ENCODE measurements at regions not wholly inside any gene's neighbourhood (a gene's known extent, or its start where the extent isn't known, plus 50 kb on each side); places are given as distances from the start of the nearest gene placed in this dataset.

DNA sequence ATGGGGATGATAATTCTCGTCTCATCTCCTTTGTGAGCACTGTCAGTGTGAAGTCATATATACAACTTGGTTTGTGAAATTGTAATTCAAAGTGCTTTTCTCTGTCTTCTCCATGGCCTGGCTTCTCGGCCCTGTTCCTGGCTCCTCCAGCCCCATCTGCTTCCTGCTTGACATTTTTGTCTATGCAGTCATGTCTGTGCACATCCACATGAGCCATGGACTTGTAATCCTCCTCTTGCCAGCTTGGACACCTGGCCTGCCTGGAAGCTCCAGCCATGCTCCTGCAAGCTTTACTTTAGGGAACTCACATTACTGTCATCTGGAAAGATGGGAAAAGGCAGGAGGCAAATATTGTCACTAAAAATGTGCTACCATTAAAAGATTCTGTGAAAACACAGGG, 576.0 kb upstream of the DPP6 start:
- TF ChIP-seq POLR2A (IDR thresholded peaks at IDR 0.05) = no peak
- TF ChIP-seq, protein P1, sequence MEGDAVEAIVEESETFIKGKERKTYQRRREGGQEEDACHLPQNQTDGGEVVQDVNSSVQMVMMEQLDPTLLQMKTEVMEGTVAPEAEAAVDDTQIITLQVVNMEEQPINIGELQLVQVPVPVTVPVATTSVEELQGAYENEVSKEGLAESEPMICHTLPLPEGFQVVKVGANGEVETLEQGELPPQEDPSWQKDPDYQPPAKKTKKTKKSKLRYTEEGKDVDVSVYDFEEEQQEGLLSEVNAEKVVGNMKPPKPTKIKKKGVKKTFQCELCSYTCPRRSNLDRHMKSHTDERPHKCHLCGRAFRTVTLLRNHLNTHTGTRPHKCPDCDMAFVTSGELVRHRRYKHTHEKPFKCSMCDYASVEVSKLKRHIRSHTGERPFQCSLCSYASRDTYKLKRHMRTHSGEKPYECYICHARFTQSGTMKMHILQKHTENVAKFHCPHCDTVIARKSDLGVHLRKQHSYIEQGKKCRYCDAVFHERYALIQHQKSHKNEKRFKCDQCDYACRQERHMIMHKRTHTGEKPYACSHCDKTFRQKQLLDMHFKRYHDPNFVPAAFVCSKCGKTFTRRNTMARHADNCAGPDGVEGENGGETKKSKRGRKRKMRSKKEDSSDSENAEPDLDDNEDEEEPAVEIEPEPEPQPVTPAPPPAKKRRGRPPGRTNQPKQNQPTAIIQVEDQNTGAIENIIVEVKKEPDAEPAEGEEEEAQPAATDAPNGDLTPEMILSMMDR (IDR thresholded peaks at IDR 0.05) = no peak
